H1 (cell line): ENCODE measurements at regions not wholly inside any gene's neighbourhood (a gene's known extent, or its start where the extent isn't known, plus 50 kb on each side); places are given as distances from the start of the nearest gene placed in this dataset.

Experiments used
- CTCF ChIA-PET: fragments of 300-600 bp; sonication (Branson Sonifier 250); formaldehyde crosslinking; loops from one replicate; lab custom pipeline; 2021; ENCODE audit not compliant: partially characterized antibody; lab: Charles Lee
- POLR2A ChIA-PET: fragments of 300-600 bp; sonication (Branson Sonifier 250); formaldehyde crosslinking; loops from one replicate; lab custom pipeline; 2021; ENCODE audit warnings: inconsistent platforms; ENCODE audit not compliant: partially characterized antibody; lab: Charles Lee
- DNase-seq, 2 experiments: peaks; one replicate each; pipeline versions ENCODE4 v3.0.0 to v3.0.0-alpha.2; 2010 to 2022; ENCODE audit warnings: low spot score in 2 of 2, low read depth in 1 of 2, mixed read lengths in 1 of 2
- FAIRE-seq: peaks from 2 replicates; lab custom pipeline; 2011; peaks lifted over from hg19 to GRCh38; lab: Jason Lieb, UNC
- H2AFZ ChIP-seq: 2 replicates; pipeline ENCODE4 v1.8.1; 2012; ENCODE audit warnings: low read length, inconsistent platforms
- H2AK5ac ChIP-seq: 2 replicates; pipeline ENCODE4 v1.6.1; 2013; ENCODE audit warnings: low read depth, low read length
- H2BK120ac ChIP-seq: replicated peaks from 2 replicates; pipeline ENCODE3; 2013; ENCODE audit warnings: low read depth, low read length, inconsistent platforms
- H2BK12ac ChIP-seq: 2 replicates; pipeline ENCODE4 v1.6.1; 2013; ENCODE audit warnings: low read depth, low read length
- H2BK15ac ChIP-seq: 2 replicates; pipeline ENCODE4 v1.6.1; 2013; ENCODE audit warnings: low read length
- H2BK20ac ChIP-seq: 2 replicates; pipeline ENCODE4 v1.6.1; 2013; ENCODE audit warnings: low read length
- H2BK5ac ChIP-seq: 2 replicates; pipeline ENCODE4 v1.6.1; 2013; ENCODE audit warnings: low read depth, low read length
- H3K14ac ChIP-seq: 2 replicates; pipeline ENCODE4 v1.6.1; 2013; ENCODE audit warnings: inconsistent platforms; ENCODE audit not compliant: insufficient read length
- H3K18ac ChIP-seq: 2 replicates; pipeline ENCODE4 v1.6.1; 2013; ENCODE audit warnings: low read length; ENCODE audit errors: extremely low read depth
- H3K23ac ChIP-seq: 2 replicates; pipeline ENCODE4 v1.6.1; 2013; ENCODE audit warnings: inconsistent platforms; ENCODE audit not compliant: insufficient read length
- H3K23me2 ChIP-seq: 2 replicates; pipeline ENCODE4 v1.6.1; 2013; ENCODE audit warnings: low read depth, low read length
- H3K27ac ChIP-seq: 2 replicates; pipeline ENCODE4 v1.6.1; 2011; ENCODE audit warnings: low read depth, low read length, inconsistent platforms
- H3K27me3 ChIP-seq, 4 experiments: replicated peaks in 1 of 4; 1 replicate in 1 of 4; 2 replicates in 3 of 4; pipeline versions ENCODE4 v1.6.1 to v1.8.1; 2011 to 2013; ENCODE audit warnings: low read length in 3 of 4, mild to moderate bottlenecking in 3 of 4, inconsistent platforms in 2 of 4, mixed read lengths in 2 of 4, moderate library complexity in 1 of 4; ENCODE audit not compliant: control insufficient read depth in 3 of 4, insufficient read depth in 3 of 4; ENCODE audit errors: extremely low read depth in 1 of 4
- H3K36me3 ChIP-seq, 4 experiments: 2 replicates each; pipeline versions ENCODE4 v1.6.1 to v1.8.1; 2011 to 2013; ENCODE audit warnings: mild to moderate bottlenecking in 4 of 4, low read length in 3 of 4, moderate library complexity in 2 of 4, control low read depth in 1 of 4, inconsistent platforms in 1 of 4; ENCODE audit not compliant: insufficient read depth in 4 of 4, control insufficient read depth in 2 of 4
- H3K4ac ChIP-seq: replicated peaks from 2 replicates; pipeline ENCODE3; 2013; ENCODE audit warnings: low read length, low read depth, mixed read lengths, inconsistent platforms; ENCODE audit not compliant: insufficient read length
- H3K4me1 ChIP-seq, 4 experiments: replicated peaks in 1 of 4; 1 replicate in 1 of 4; 2 replicates in 3 of 4; pipeline versions ENCODE4 v1.6.1 to v1.8.1; 2011 to 2013; ENCODE audit warnings: low read length in 3 of 4, inconsistent platforms in 2 of 4, mixed read lengths in 1 of 4; ENCODE audit not compliant: insufficient read depth in 4 of 4, control insufficient read depth in 3 of 4
- H3K4me2 ChIP-seq, 2 experiments: 2 replicates each; pipeline versions ENCODE4 v1.6.1 to v1.8.1; 2011 to 2013; ENCODE audit warnings: low read depth in 2 of 2, low read length in 2 of 2, control low read depth in 1 of 2, inconsistent platforms in 1 of 2, mild to moderate bottlenecking in 1 of 2; ENCODE audit not compliant: insufficient read depth in 1 of 2
- H3K4me3 ChIP-seq, 4 experiments: fragments of 200-600, 300-600 bp in 1 of 4; sonication (generic), shearing (Covaris generic), sonication (Bioruptor Twin) in 1 of 4; 2 replicates each; pipeline versions ENCODE4 v1.5.1 to v1.8.1; 2011 to 2016; ENCODE audit warnings: low read length in 4 of 4, low read depth in 3 of 4, control low read depth in 2 of 4, inconsistent platforms in 2 of 4, mild to moderate bottlenecking in 2 of 4, mixed read lengths in 1 of 4, moderate library complexity in 1 of 4; ENCODE audit not compliant: insufficient read depth in 2 of 4; ENCODE audit errors: extremely low read depth in 1 of 4
- H3K56ac ChIP-seq: replicated peaks from 2 replicates; pipeline ENCODE3; 2013; ENCODE audit warnings: low read depth, mild to moderate bottlenecking, mixed read lengths, low read length, inconsistent platforms; ENCODE audit not compliant: insufficient read length
- H3K79me1 ChIP-seq: 2 replicates; pipeline ENCODE4 v1.6.1; 2013; ENCODE audit warnings: low read depth, low read length, control low read depth
- H3K79me2 ChIP-seq, 2 experiments: 2 replicates each; pipeline versions ENCODE4 v1.6.1 to v1.8.1; 2012 to 2013; ENCODE audit warnings: low read length in 2 of 2, mild to moderate bottlenecking in 2 of 2, inconsistent platforms in 1 of 2; ENCODE audit not compliant: insufficient read depth in 2 of 2, control insufficient read depth in 1 of 2
- H3K9ac ChIP-seq, 4 experiments: replicated peaks in 1 of 4; 1 replicate in 1 of 4; 2 replicates in 3 of 4; pipeline versions ENCODE4 v1.6.1 to v1.8.1; 2011 to 2013; ENCODE audit warnings: low read depth in 3 of 4, low read length in 3 of 4, control low read depth in 2 of 4, mild to moderate bottlenecking in 2 of 4, moderate library complexity in 2 of 4, inconsistent platforms in 1 of 4; ENCODE audit errors: extremely low read depth in 1 of 4
- H3K9me3 ChIP-seq, 2 experiments: 2 replicates each; pipeline versions ENCODE4 v1.6.1 to v1.8.1; 2012 to 2013; ENCODE audit warnings: mild to moderate bottlenecking in 2 of 2, moderate library complexity in 2 of 2, control low read depth in 1 of 2, inconsistent platforms in 1 of 2, low read depth in 1 of 2, low read length in 1 of 2, mixed read lengths in 1 of 2; ENCODE audit not compliant: insufficient read depth in 2 of 2
- H4K20me1 ChIP-seq, 2 experiments: replicated peaks in 1 of 2; 2 replicates each; pipeline versions ENCODE3 to v1.8.1; 2011 to 2013; ENCODE audit warnings: inconsistent platforms in 2 of 2, low read length in 2 of 2, mild to moderate bottlenecking in 1 of 2; ENCODE audit not compliant: insufficient read depth in 2 of 2, control insufficient read depth in 1 of 2
- H4K5ac ChIP-seq: 2 replicates; pipeline ENCODE4 v1.6.1; 2013; ENCODE audit warnings: low read length, low read depth, mixed read lengths, inconsistent platforms; ENCODE audit not compliant: insufficient read length
- H4K8ac ChIP-seq: 2 replicates; pipeline ENCODE4 v1.8.0; 2013; ENCODE audit warnings: mild to moderate bottlenecking, moderate library complexity, low read length, inconsistent platforms; ENCODE audit not compliant: insufficient read depth; ENCODE audit errors: extremely low read depth
- H4K91ac ChIP-seq: replicated peaks from 2 replicates; pipeline ENCODE3; 2013; ENCODE audit warnings: low read length, mixed read lengths, inconsistent platforms; ENCODE audit not compliant: insufficient read length
- ATF3 ChIP-seq: IDR thresholded peaks from 2 replicates; pipeline ENCODE4 v1.6.1; 2011; ENCODE audit warnings: low read depth, mild to moderate bottlenecking, low read length; ENCODE audit not compliant: insufficient read depth
- CHD1 ChIP-seq: IDR thresholded peaks from 2 replicates; pipeline ENCODE4 v1.6.1; 2012; ENCODE audit warnings: low read depth, low read length, improper control_type of control experiment
- CHD2 ChIP-seq: IDR thresholded peaks from 2 replicates; pipeline ENCODE4 v1.6.1; 2012; ENCODE audit warnings: low read length, improper control_type of control experiment
- NRF1 ChIP-seq: IDR thresholded peaks from 2 replicates; pipeline ENCODE4 v1.6.1; 2011; ENCODE audit warnings: mild to moderate bottlenecking, low read depth, low read length, improper control_type of control experiment
- POLR2AphosphoS5 ChIP-seq: IDR thresholded peaks from 2 replicates; pipeline ENCODE4 v1.6.1; 2011; ENCODE audit warnings: low read depth, low read length
- RXRA ChIP-seq: IDR thresholded peaks from 2 replicates; pipeline ENCODE4 v1.6.1; 2011; ENCODE audit warnings: low read depth, mild to moderate bottlenecking, low read length, moderate library complexity; ENCODE audit not compliant: insufficient read depth
- SIX5 ChIP-seq: IDR thresholded peaks from 2 replicates; pipeline ENCODE4 v1.6.1; 2011; ENCODE audit warnings: mild to moderate bottlenecking, low read depth, low read length
- SP1 ChIP-seq: IDR thresholded peaks from 2 replicates; pipeline ENCODE4 v1.6.1; 2011; ENCODE audit warnings: low read depth, low read length
- TAF7 ChIP-seq: optimal IDR thresholded peaks from 2 replicates; pipeline ENCODE3; 2011; ENCODE audit warnings: low read depth, mild to moderate bottlenecking, inconsistent platforms, low read length, moderate library complexity, borderline replicate concordance
- TBP ChIP-seq: IDR thresholded peaks from 2 replicates; pipeline ENCODE4 v1.6.1; 2011; ENCODE audit warnings: low read depth, low read length, improper control_type of control experiment
- TCF12 ChIP-seq: IDR thresholded peaks from 2 replicates; pipeline ENCODE4 v1.6.1; 2011; ENCODE audit warnings: low read depth, mild to moderate bottlenecking, low read length
- USF2 ChIP-seq: IDR thresholded peaks from 2 replicates; pipeline ENCODE4 v1.6.1; 2011; ENCODE audit warnings: low read length, improper control_type of control experiment
- YY1 ChIP-seq: IDR thresholded peaks from 2 replicates; pipeline ENCODE4 v1.6.1; 2011; ENCODE audit warnings: low read depth, mild to moderate bottlenecking, low read length
- WGBS, 2 experiments: shearing (Covaris generic) in 1 of 2; methylation state at CpG; one replicate each; pipeline versions ENCODE4 v1.1.6 to v1.1.7; 2013 to 2015; ENCODE audit warnings: low lambda C conversion rate in 2 of 2, mixed read lengths in 2 of 2, inconsistent platforms in 1 of 2, low coverage in 1 of 2, missing lambda C conversion rate in 1 of 2; ENCODE audit not compliant: insufficient replicate concordance in 2 of 2, insufficient coverage in 1 of 2, insufficient read length in 1 of 2; ENCODE audit errors: extremely low coverage in 1 of 2, missing lambda C conversion rate in 1 of 2; 5-methylcytosine and 5-hydroxymethylcytosine counted together

GRCh38 chr21:16538936-16539440 is 809.2 kb downstream of the USP25 start:
- no peak overlapping the region for H2AFZ ChIP-seq
- TF ChIP-seq TCF12 (no peak), TAF7 (no peak), USF2 (no peak), SP1 (no peak), TBP (no peak), CHD1 (no peak), CHD2 (no peak), POLR2AphosphoS5 (no peak), YY1 (no peak), ATF3 (no peak), RXRA (no peak), SIX5 (no peak), NRF1 (no peak)
- no peaks in the 10 kb centered on the region for H3K27me3 ChIP-seq
- no peak overlapping the region for H2AK5ac ChIP-seq
- no peak overlapping the region for H2BK120ac ChIP-seq
- no peaks in the 10 kb centered on the region for H3K23me2 ChIP-seq
- H3K9ac ChIP-seq, result no peak overlapping the region
- no peak overlapping the region for H3K4me3 ChIP-seq
- no peak overlapping the region for H2BK12ac ChIP-seq
- H3K79me1 ChIP-seq, result no peaks in the 10 kb centered on the region
- no peak overlapping the region for H3K56ac ChIP-seq
- no peak overlapping the region for H3K27ac ChIP-seq
- H3K4ac ChIP-seq, result no peak overlapping the region
- POLR2A ChIA-PET, result no interaction called here
- H4K91ac ChIP-seq, result no peak overlapping the region
- no peak overlapping the region for H2BK15ac ChIP-seq
- no peaks in the 10 kb centered on the region for H3K36me3 ChIP-seq
- no peaks in the 10 kb centered on the region for H3K79me2 ChIP-seq
- no peak overlapping the region for H2BK20ac ChIP-seq
- CTCF ChIA-PET, result no interaction called here
- H3K14ac ChIP-seq, result no peak overlapping the region
- H3K23ac ChIP-seq, result no peak overlapping the region
- WGBS, 2 experiments, result 97% methylated on average over 7 of the region's 7 CpGs; no CpG with 5 or more reads in 1 of the 2 experiments
- no peak overlapping the region for H4K8ac ChIP-seq
- no peak overlapping the region for H3K4me2 ChIP-seq
- H3K9me3 ChIP-seq, result no peaks in the 10 kb centered on the region
- H2BK5ac ChIP-seq, result no peak overlapping the region
- H4K5ac ChIP-seq, result no peak overlapping the region
- FAIRE-seq, result no peak
- H3K18ac ChIP-seq, result no peak overlapping the region
- no peak for DNase-seq
- H4K20me1 ChIP-seq, result no peaks in the 10 kb centered on the region
- peaks cover 0 to 2% (median 0%) of the 10 kb centered on the region in 4 experiments; a peak in 1 of 7 replicates for H3K4me1 ChIP-seq
